HepG2 (cell line): ENCODE measurements at regions not wholly inside any gene's neighbourhood (a gene's known extent, or its start where the extent isn't known, plus 50 kb on each side); places are given as distances from the start of the nearest gene placed in this dataset.

ENCODE experiments used
- ADNP ChIP-seq: sonication (generic); formaldehyde crosslinking; IDR thresholded peaks from 2 replicates; pipeline ENCODE4 v1.4.0; 2020; ENCODE audit warnings: missing genetic modification reagents
- AKAP8 ChIP-seq: sonication (generic); formaldehyde crosslinking; IDR thresholded peaks from 2 replicates; pipeline ENCODE4 v1.5.1; 2020; ENCODE audit warnings: mild to moderate bottlenecking, missing genetic modification reagents
- ARID2 ChIP-seq: sonication (generic); formaldehyde crosslinking; IDR thresholded peaks from 2 replicates; pipeline ENCODE4 v1.8.1; 2022; ENCODE audit warnings: mild to moderate bottlenecking, missing genetic modification reagents, borderline replicate concordance
- CHCHD3 ChIP-seq: sonication (generic); formaldehyde crosslinking; IDR thresholded peaks from 2 replicates; pipeline ENCODE4 v1.8.0; 2022; ENCODE audit warnings: mild to moderate bottlenecking, missing genetic modification reagents, moderate library complexity
- ELF1 ChIP-seq: sonication (generic); formaldehyde crosslinking; IDR thresholded peaks from 2 replicates; pipeline ENCODE4 v1.4.0; 2020; ENCODE audit warnings: missing genetic modification reagents
- HMG20B ChIP-seq: conservative IDR thresholded peaks from 2 replicates; pipeline ENCODE4 v1.6.1; 2016; ENCODE audit warnings: missing genetic modification reagents, missing compliant biosample characterization
- IKZF4 ChIP-seq: sonication (generic); formaldehyde crosslinking; IDR thresholded peaks from 2 replicates; pipeline ENCODE4 v1.5.1; 2020; ENCODE audit warnings: borderline replicate concordance, mild to moderate bottlenecking, low read depth, missing genetic modification reagents; ENCODE audit errors: not compliant biosample characterization
- KDM3A ChIP-seq: IDR thresholded peaks from 2 replicates; pipeline ENCODE4 v1.6.1; 2018; ENCODE audit warnings: low read depth, missing compliant biosample characterization
- MIER2 ChIP-seq: IDR thresholded peaks from 2 replicates; pipeline ENCODE4 v1.6.1; 2016; ENCODE audit warnings: missing biosample characterization, missing genetic modification reagents
- PRDM15 ChIP-seq: sonication (generic); formaldehyde crosslinking; IDR thresholded peaks from 2 replicates; pipeline ENCODE4 v1.4.0; 2020; ENCODE audit warnings: missing genetic modification reagents
- RERE ChIP-seq: IDR thresholded peaks from 2 replicates; pipeline ENCODE4 v1.6.1; 2016; ENCODE audit warnings: low read depth, missing genetic modification reagents, missing compliant biosample characterization
- RNF2 ChIP-seq: fragments of 450-650 bp; conservative IDR thresholded peaks from 2 replicates; pipeline ENCODE4 v1.6.1; 2016; ENCODE audit warnings: low read depth
- SIN3B ChIP-seq: fragments of 150-350 bp; IDR thresholded peaks from 2 replicates; pipeline ENCODE4 v1.6.1; 2014; ENCODE audit warnings: low read length
- ZKSCAN5 ChIP-seq: sonication (generic); formaldehyde crosslinking; IDR thresholded peaks from 2 replicates; pipeline ENCODE4 v1.5.1; 2020; ENCODE audit warnings: mild to moderate bottlenecking, missing genetic modification reagents
- ZMYM3 ChIP-seq: sonication (generic); formaldehyde crosslinking; IDR thresholded peaks from 2 replicates; pipeline ENCODE4 v1.5.1; 2020; ENCODE audit warnings: mild to moderate bottlenecking, missing genetic modification reagents
- ZNF124 ChIP-seq: sonication (generic); formaldehyde crosslinking; IDR thresholded peaks from 2 replicates; pipeline ENCODE4 v1.4.0; 2020; ENCODE audit warnings: missing genetic modification reagents
- ZNF138 ChIP-seq: sonication (generic); formaldehyde crosslinking; IDR thresholded peaks from 2 replicates; pipeline ENCODE4 v1.5.0; 2020; ENCODE audit warnings: mild to moderate bottlenecking, low read depth, missing genetic modification reagents
- ZNF251 ChIP-seq: sonication (generic); formaldehyde crosslinking; IDR thresholded peaks from 2 replicates; pipeline ENCODE4 v1.9.0; 2021; ENCODE audit warnings: mild to moderate bottlenecking, missing genetic modification reagents
- ZNF446 ChIP-seq: sonication (generic); formaldehyde crosslinking; IDR thresholded peaks from 2 replicates; pipeline ENCODE4 v1.5.0; 2020; ENCODE audit warnings: mild to moderate bottlenecking, missing genetic modification reagents
- ZNF570 ChIP-seq: sonication (generic); formaldehyde crosslinking; IDR thresholded peaks from 2 replicates; pipeline ENCODE4 v1.4.0; 2020; ENCODE audit warnings: mild to moderate bottlenecking, missing genetic modification reagents, borderline replicate concordance
- ZNF605 ChIP-seq: sonication (generic); formaldehyde crosslinking; IDR thresholded peaks from 2 replicates; pipeline ENCODE4 v1.8.0; 2022; ENCODE audit warnings: mild to moderate bottlenecking, missing genetic modification reagents

- TF ChIP-seq ZNF605, result peak; percentile 49
- no peak for TF ChIP-seq ZKSCAN5 (CRISPR knock-in tag)
- no peak for TF ChIP-seq RERE (CRISPR knock-in tag)
- TF ChIP-seq ZNF251 (CRISPR knock-in tag), result peak; percentile 90; the same call in 1 of the 2 replicates
- no peak for TF ChIP-seq PRDM15 (CRISPR knock-in tag)
- TF ChIP-seq HMG20B (CRISPR knock-in tag), result 0 out of 2 replicates have a peak, but pooled peaks have one; percentile 43
- TF ChIP-seq ZNF446 (CRISPR knock-in tag), result no peak
- TF ChIP-seq CHCHD3, result no peak
- TF ChIP-seq SIN3B, result no peak
- no peak for TF ChIP-seq ZNF124 (CRISPR knock-in tag)
- peak; percentile 24; the same call in 1 of the 2 replicates for TF ChIP-seq ADNP (CRISPR knock-in tag)
- peak; percentile 99 for TF ChIP-seq ZMYM3 (CRISPR knock-in tag)
- TF ChIP-seq KDM3A (CRISPR knock-in tag), result peak; percentile 32; the same call in 1 of the 2 replicates
- TF ChIP-seq ZNF570 (CRISPR knock-in tag), result no peak
- TF ChIP-seq IKZF4 (CRISPR knock-in tag), result peak; percentile 58
- peak; percentile 22; the same call in 1 of the 2 replicates for TF ChIP-seq MIER2 (CRISPR knock-in tag)
- no peak for TF ChIP-seq ZNF138
- TF ChIP-seq ARID2, result no peak
- peak; percentile 93 for TF ChIP-seq RNF2
- TF ChIP-seq ELF1 (CRISPR knock-in tag), result no peak
- TF ChIP-seq AKAP8 (CRISPR knock-in tag), result no peak
Observed at GRCh38 chr20:53711333-53712211, 117.9 kb upstream of the ZNF217 start (continued).
